Astrocyte of the cerebellum (primary cell): ENCODE measurements at regions not wholly inside any gene's neighbourhood (a gene's known extent, or its start where the extent isn't known, plus 50 kb on each side); places are given as distances from the start of the nearest gene placed in this dataset.
A peak's percentile ranks its signal among the peaks of the same experiment; 100 is the strongest.

Experiments used
- DNase-seq: peaks from one replicate; pipeline ENCODE4 v3.0.0-alpha.2; 2011; ENCODE audit warnings: low read depth
- H3K4me3 ChIP-seq: 2 replicates; pipeline ENCODE4 v1.5.1; 2011; ENCODE audit warnings: mild to moderate bottlenecking, low read depth, low read length, moderate library complexity
- CTCF ChIP-seq: IDR thresholded peaks from 2 replicates; pipeline ENCODE4 v1.5.1; 2012; ENCODE audit warnings: low read length, low read depth, moderate library complexity, mild to moderate bottlenecking; ENCODE audit errors: missing control alignments
- in situ Hi-C: cut with HindIII; loops from 2 replicates; pipeline ENCODE4 v1.10.0; 2017; ENCODE audit warnings: low sequenced_read_pairs

GRCh38 chr13:97100821-97101220 lies 106.5 kb upstream of the OXGR1 start:
- in situ Hi-C loops = loop anchor here (25.0 kb wide), 1 partner anchor 261 kb away; no protein-coding TSS in a partner anchor
- H3K4me3 ChIP-seq = no peak overlapping the region
- TF ChIP-seq CTCF = no peak
- no peak for DNase-seq

DNA sequence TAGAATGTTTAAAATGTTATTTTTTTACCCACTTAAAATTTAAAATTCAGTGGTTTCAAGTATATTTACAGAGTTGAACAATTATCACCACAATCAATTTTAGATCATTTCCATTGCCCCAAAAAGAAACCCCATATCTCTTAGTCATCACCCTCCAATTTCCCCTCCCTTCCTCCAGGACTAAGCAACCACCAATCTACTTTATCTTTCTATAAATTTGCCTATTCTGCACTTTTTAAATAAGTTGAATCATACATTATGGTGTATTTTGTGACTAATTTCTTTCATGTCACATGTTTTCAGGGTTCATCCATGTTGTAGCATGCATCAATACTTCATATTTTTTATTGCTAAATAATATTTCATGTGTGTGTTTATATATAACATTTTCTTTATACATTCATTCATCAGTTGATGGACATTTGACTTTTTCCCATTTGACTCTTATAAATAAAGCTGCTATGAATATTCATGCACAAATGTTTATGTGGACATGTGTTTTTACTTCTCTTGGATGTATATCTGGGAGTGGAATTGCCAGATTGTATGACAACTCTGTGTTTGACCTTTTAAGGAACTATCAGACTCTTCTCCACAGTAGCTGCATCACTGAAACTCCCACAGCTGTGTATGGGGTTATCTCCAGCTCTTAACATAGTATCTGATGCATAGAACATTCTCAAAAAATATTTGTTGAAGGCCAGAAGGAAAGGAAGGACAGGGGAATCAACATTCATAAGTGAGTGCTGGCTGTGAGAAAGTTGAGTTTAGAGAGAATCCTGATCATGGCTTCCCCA lies 107.8 kb upstream of the OXGR1 start:
- no peak for DNase-seq
- no peak overlapping the region for H3K4me3 ChIP-seq
- in situ Hi-C loops = loop anchor here (25.0 kb wide), 1 partner anchor 260 kb away; no protein-coding TSS in a partner anchor
- TF ChIP-seq CTCF = no peak

GRCh38 chr13:97106323-97106722 lies 112.0 kb upstream of the OXGR1 start:
- DNase-seq = no peak
- in situ Hi-C loops = loop anchor here (25.0 kb wide), 1 partner anchor 256 kb away; no protein-coding TSS in a partner anchor
- H3K4me3 ChIP-seq = no peak overlapping the region
- TF ChIP-seq CTCF = no peak

DNA sequence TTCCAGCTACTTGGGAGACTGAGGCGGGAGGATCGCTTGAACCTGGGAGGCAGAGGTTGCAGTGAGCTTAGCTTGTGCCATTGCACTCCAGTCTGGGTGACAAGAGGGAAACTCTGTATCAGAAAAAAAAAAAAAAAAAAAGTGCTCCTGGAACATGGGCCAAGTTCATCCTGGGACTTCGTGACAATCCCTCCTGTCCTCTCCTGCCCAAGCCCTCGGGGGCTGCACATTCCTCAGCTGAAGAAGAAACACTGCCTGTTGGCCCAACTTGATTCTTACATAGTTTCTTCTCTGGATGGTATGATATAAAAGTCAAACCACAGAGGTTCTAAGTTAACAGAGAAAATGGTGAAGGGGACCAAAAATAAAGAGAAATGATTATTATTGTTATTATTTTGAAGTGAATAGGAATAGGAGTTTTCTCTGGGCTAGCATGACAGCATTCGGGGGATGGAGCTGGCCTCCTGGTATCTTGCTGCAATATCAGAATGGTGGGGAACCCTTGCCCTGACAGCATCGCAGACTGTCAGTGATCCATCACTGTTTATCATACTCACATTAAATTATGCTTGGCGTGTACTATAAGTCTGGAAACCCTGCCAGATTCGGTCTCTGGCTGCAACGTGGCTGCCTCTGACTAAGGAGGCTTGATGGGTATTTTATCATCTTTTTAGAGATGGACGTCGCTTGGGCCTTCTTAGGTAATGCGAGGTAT lies 113.7 kb upstream of the OXGR1 start:
- H3K4me3 ChIP-seq = no peak overlapping the region
- DNase-seq = no peak
- TF ChIP-seq CTCF = no peak
- in situ Hi-C loops = loop anchor here (25.0 kb wide), 1 partner anchor 254 kb away; no protein-coding TSS in a partner anchor

GRCh38 chr13:97108530-97108900 lies 113.6 kb upstream of the MBNL2 start:
- in situ Hi-C loops = loop anchor here (25.0 kb wide), 1 partner anchor 254 kb away; no protein-coding TSS in a partner anchor
- TF ChIP-seq CTCF = no peak
- DNase-seq = peak; percentile 31
- H3K4me3 ChIP-seq = no peak overlapping the region

- in situ Hi-C loops = loop anchor here (25.0 kb wide), 1 partner anchor 253 kb away; no protein-coding TSS in a partner anchor
- H3K4me3 ChIP-seq = no peak overlapping the region
- DNase-seq = no peak
- no peak for TF ChIP-seq CTCF
These were observed 112.9 kb upstream of the MBNL2 start for GRCh38 chr13:97109256-97109655.
